ENCODE measurements at regions not wholly inside any gene's neighbourhood (a gene's known extent, or its start where the extent isn't known, plus 50 kb on each side); places are given as distances from the start of the nearest gene placed in this dataset.

DNA sequence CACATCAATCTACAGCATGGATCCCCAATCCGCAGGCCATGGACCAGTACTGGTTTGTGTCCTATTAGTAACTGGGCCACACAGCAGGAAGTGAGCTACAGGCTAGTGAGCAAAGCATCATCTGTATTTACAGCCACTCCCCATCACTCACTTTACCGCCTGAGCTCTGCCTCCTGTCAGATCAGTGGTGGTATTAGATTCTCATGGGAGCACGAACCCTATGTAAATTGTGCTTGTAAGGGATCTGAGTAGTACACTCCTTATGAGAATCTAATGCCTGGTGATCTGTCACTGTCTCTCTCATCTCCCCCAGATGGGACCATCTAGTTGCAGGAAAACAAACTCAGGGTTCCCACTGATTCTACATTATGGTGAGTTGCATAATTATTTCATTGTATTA lies 212.7 kb upstream of the FAM174A start:
- no peaks in the 10 kb centered on the region for H3K9me3 Mint-ChIP-seq
- no peak overlapping the region for H3K4me3 Mint-ChIP-seq
- H3K36me3 Mint-ChIP-seq, result no peaks in the 10 kb centered on the region
- no peak overlapping the region for H3K27ac Mint-ChIP-seq
- DNase-seq (ENCODE audit: low spot score) (no peak), ATAC-seq (no peak)
- ChIA-PET CTCF (no interaction called here), POLR2A (no interaction called here)
- no peaks in the 10 kb centered on the region for H3K4me1 Mint-ChIP-seq
- TF ChIP-seq ZNF263 (CRISPR knock-in tag; IDR thresholded peaks at IDR 0.05; ENCODE audit: low read depth) (no peak), FOXP1 (CRISPR knock-in tag; IDR thresholded peaks at IDR 0.05; ENCODE audit: borderline replicate concordance) (no peak), ZNF396 (CRISPR knock-in tag; IDR thresholded peaks at IDR 0.05; ENCODE audit: borderline replicate concordance) (no peak), ZBTB21 (CRISPR knock-in tag; IDR thresholded peaks at IDR 0.05; ENCODE audit: borderline replicate concordance) (no peak)
- TF ChIP-seq, protein P1, sequence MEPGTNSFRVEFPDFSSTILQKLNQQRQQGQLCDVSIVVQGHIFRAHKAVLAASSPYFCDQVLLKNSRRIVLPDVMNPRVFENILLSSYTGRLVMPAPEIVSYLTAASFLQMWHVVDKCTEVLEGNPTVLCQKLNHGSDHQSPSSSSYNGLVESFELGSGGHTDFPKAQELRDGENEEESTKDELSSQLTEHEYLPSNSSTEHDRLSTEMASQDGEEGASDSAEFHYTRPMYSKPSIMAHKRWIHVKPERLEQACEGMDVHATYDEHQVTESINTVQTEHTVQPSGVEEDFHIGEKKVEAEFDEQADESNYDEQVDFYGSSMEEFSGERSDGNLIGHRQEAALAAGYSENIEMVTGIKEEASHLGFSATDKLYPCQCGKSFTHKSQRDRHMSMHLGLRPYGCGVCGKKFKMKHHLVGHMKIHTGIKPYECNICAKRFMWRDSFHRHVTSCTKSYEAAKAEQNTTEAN (CRISPR knock-in tag; IDR thresholded peaks at IDR 0.05), result no peak
- TF ChIP-seq, protein P2, sequence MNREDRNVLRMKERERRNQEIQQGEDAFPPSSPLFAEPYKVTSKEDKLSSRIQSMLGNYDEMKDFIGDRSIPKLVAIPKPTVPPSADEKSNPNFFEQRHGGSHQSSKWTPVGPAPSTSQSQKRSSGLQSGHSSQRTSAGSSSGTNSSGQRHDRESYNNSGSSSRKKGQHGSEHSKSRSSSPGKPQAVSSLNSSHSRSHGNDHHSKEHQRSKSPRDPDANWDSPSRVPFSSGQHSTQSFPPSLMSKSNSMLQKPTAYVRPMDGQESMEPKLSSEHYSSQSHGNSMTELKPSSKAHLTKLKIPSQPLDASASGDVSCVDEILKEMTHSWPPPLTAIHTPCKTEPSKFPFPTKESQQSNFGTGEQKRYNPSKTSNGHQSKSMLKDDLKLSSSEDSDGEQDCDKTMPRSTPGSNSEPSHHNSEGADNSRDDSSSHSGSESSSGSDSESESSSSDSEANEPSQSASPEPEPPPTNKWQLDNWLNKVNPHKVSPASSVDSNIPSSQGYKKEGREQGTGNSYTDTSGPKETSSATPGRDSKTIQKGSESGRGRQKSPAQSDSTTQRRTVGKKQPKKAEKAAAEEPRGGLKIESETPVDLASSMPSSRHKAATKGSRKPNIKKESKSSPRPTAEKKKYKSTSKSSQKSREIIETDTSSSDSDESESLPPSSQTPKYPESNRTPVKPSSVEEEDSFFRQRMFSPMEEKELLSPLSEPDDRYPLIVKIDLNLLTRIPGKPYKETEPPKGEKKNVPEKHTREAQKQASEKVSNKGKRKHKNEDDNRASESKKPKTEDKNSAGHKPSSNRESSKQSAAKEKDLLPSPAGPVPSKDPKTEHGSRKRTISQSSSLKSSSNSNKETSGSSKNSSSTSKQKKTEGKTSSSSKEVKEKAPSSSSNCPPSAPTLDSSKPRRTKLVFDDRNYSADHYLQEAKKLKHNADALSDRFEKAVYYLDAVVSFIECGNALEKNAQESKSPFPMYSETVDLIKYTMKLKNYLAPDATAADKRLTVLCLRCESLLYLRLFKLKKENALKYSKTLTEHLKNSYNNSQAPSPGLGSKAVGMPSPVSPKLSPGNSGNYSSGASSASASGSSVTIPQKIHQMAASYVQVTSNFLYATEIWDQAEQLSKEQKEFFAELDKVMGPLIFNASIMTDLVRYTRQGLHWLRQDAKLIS (CRISPR knock-in tag; IDR thresholded peaks at IDR 0.05; ENCODE audit: borderline replicate concordance), result no peak
- H3K27me3 Mint-ChIP-seq (ENCODE audit: low read depth), result no peaks in the 10 kb centered on the region

DNA sequence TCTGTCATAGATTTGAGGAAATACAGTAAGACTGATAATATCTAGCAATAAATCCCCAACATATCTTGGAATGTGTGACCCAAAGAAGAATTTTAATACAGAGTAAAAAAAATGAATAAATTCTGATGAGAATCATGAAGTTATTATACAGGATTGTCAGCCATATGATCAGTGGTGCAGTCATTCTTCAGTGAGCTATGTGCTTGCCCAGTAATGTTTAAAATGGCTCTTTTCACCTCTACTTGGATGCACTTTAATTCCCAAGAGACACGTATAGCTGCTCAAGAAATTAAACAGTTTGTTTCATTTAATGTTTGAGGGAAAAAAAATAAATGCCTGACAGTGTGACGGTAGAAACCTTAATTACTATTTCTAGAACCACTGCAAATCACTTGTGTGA lies 215.3 kb upstream of the FAM174A start:
- POLR2A ChIA-PET, result no interaction called here
- H3K9me3 Mint-ChIP-seq, result peaks cover 19% of the 10 kb centered on the region
- no peaks in the 10 kb centered on the region for H3K4me1 Mint-ChIP-seq
- no peak for ATAC-seq
- no peak for TF ChIP-seq ZNF396 (CRISPR knock-in tag; IDR thresholded peaks at IDR 0.05; ENCODE audit: borderline replicate concordance)
- TF ChIP-seq ZNF416 (CRISPR knock-in tag; IDR thresholded peaks at IDR 0.05), result no peak
- TF ChIP-seq, protein P3, sequence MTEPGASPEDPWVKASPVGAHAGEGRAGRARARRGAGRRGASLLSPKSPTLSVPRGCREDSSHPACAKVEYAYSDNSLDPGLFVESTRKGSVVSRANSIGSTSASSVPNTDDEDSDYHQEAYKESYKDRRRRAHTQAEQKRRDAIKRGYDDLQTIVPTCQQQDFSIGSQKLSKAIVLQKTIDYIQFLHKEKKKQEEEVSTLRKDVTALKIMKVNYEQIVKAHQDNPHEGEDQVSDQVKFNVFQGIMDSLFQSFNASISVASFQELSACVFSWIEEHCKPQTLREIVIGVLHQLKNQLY (CRISPR knock-in tag; IDR thresholded peaks at IDR 0.05), result no peak
- TF ChIP-seq, protein P4, sequence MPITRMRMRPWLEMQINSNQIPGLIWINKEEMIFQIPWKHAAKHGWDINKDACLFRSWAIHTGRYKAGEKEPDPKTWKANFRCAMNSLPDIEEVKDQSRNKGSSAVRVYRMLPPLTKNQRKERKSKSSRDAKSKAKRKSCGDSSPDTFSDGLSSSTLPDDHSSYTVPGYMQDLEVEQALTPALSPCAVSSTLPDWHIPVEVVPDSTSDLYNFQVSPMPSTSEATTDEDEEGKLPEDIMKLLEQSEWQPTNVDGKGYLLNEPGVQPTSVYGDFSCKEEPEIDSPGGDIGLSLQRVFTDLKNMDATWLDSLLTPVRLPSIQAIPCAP (CRISPR knock-in tag; IDR thresholded peaks at IDR 0.05), result no peak
- TF ChIP-seq, protein P5, sequence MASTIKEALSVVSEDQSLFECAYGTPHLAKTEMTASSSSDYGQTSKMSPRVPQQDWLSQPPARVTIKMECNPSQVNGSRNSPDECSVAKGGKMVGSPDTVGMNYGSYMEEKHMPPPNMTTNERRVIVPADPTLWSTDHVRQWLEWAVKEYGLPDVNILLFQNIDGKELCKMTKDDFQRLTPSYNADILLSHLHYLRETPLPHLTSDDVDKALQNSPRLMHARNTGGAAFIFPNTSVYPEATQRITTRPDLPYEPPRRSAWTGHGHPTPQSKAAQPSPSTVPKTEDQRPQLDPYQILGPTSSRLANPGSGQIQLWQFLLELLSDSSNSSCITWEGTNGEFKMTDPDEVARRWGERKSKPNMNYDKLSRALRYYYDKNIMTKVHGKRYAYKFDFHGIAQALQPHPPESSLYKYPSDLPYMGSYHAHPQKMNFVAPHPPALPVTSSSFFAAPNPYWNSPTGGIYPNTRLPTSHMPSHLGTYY (CRISPR knock-in tag; IDR thresholded peaks at IDR 0.05), result no peak
- no peak for TF ChIP-seq SMAD4 (CRISPR knock-in tag; IDR thresholded peaks at IDR 0.05)
- TF ChIP-seq ZNF138 (CRISPR knock-in tag; conservative IDR thresholded peaks at IDR 0.05), result no peak
- TF ChIP-seq, protein P6, sequence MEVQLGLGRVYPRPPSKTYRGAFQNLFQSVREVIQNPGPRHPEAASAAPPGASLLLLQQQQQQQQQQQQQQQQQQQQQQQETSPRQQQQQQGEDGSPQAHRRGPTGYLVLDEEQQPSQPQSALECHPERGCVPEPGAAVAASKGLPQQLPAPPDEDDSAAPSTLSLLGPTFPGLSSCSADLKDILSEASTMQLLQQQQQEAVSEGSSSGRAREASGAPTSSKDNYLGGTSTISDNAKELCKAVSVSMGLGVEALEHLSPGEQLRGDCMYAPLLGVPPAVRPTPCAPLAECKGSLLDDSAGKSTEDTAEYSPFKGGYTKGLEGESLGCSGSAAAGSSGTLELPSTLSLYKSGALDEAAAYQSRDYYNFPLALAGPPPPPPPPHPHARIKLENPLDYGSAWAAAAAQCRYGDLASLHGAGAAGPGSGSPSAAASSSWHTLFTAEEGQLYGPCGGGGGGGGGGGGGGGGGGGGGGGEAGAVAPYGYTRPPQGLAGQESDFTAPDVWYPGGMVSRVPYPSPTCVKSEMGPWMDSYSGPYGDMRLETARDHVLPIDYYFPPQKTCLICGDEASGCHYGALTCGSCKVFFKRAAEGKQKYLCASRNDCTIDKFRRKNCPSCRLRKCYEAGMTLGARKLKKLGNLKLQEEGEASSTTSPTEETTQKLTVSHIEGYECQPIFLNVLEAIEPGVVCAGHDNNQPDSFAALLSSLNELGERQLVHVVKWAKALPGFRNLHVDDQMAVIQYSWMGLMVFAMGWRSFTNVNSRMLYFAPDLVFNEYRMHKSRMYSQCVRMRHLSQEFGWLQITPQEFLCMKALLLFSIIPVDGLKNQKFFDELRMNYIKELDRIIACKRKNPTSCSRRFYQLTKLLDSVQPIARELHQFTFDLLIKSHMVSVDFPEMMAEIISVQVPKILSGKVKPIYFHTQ (CRISPR knock-in tag; IDR thresholded peaks at IDR 0.05), result no peak
- TF ChIP-seq, protein P7, sequence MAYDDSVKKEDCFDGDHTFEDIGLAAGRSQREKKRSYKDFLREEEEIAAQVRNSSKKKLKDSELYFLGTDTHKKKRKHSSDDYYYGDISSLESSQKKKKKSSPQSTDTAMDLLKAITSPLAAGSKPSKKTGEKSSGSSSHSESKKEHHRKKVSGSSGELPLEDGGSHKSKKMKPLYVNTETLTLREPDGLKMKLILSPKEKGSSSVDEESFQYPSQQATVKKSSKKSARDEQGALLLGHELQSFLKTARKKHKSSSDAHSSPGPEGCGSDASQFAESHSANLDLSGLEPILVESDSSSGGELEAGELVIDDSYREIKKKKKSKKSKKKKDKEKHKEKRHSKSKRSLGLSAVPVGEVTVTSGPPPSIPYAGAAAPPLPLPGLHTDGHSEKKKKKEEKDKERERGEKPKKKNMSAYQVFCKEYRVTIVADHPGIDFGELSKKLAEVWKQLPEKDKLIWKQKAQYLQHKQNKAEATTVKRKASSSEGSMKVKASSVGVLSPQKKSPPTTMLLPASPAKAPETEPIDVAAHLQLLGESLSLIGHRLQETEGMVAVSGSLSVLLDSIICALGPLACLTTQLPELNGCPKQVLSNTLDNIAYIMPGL (CRISPR knock-in tag; IDR thresholded peaks at IDR 0.05), result no peak
- no peak for TF ChIP-seq ZBTB21 (CRISPR knock-in tag; IDR thresholded peaks at IDR 0.05; ENCODE audit: borderline replicate concordance)
- TF ChIP-seq PRRX2 (CRISPR knock-in tag; IDR thresholded peaks at IDR 0.05), result no peak
- TF ChIP-seq JUN (CRISPR knock-in tag; IDR thresholded peaks at IDR 0.05), result no peak
- TF ChIP-seq TEAD1 (CRISPR knock-in tag; IDR thresholded peaks at IDR 0.05), result no peak
- TF ChIP-seq TP53 (CRISPR knock-in tag; IDR thresholded peaks at IDR 0.05), result no peak
- TF ChIP-seq RELA (CRISPR knock-in tag; IDR thresholded peaks at IDR 0.05; ENCODE audit: borderline replicate concordance), result no peak
- TF ChIP-seq EMX1 (CRISPR knock-in tag; IDR thresholded peaks at IDR 0.05), result no peak
- TF ChIP-seq, protein P8, sequence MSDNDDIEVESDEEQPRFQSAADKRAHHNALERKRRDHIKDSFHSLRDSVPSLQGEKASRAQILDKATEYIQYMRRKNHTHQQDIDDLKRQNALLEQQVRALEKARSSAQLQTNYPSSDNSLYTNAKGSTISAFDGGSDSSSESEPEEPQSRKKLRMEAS (CRISPR knock-in tag; IDR thresholded peaks at IDR 0.05), result no peak
- CTCF ChIA-PET, result no interaction called here
- DNase-seq (ENCODE audit: low spot score), result no peak
- no peaks in the 10 kb centered on the region for H3K27me3 Mint-ChIP-seq (ENCODE audit: low read depth)
- no peak overlapping the region for H3K4me3 Mint-ChIP-seq
- H3K27ac Mint-ChIP-seq, result no peak overlapping the region
- peaks cover 3% of the 10 kb centered on the region; the same call in 1 of the 2 replicates for H3K36me3 Mint-ChIP-seq

All from WTC11 (cell line).